ENCODE measurements at regions not wholly inside any gene's neighbourhood (a gene's known extent, or its start where the extent isn't known, plus 50 kb on each side); places are given as distances from the start of the nearest gene placed in this dataset.

DNA sequence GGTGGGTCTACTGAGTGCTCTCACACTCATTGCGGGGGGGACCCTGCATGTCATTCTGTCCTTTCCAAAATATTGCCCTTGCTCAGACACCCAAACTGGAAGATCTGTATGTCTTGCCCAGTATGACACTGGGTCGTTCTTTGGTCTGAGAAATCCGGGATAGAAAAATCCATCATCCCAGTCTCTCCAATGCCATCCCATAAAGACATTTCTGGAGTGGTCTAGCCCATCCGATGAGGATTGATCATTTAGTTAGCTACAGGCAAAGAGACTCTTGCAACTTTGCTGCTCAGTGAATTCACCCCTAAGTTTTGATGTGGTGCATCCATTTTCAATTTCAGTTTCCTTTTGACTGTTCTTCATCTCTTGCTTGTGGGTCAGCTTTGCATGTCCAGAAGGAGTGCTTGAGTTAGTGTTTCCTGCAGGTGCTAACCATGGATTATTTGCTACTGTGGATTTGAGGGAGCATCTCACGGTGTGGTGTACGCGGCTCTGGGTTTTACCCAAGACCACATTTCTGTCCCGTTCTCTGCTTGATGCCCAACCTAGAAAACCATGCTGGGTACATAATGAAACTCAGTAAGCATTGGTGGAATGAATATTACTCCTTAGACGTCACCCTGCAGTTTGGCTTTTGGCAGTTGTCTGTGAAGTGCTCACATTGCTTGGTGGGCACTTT, 247.0 kb upstream of the MKI67 start:
- Histone ChIP-seq H3K4me3 (ENCODE audit: low read depth in 1 of 3, low read length in 3 of 3) (no peak overlapping the region), H3K9me3 (ENCODE audit: control insufficient read depth in 4 of 4, low read length in 3 of 4) (no peaks in the 10 kb centered on the region), H3K27me3 (ENCODE audit: control insufficient read depth in 4 of 4, insufficient read depth in 4 of 4, low read length in 3 of 4) (no peaks in the 10 kb centered on the region), H3K4me1 (ENCODE audit: control insufficient read depth in 4 of 4, insufficient read depth in 4 of 4, low read length in 3 of 4) (peaks cover 0 to 32% (median 27%) of the 10 kb centered on the region in 4 donors), H3K27ac (ENCODE audit: low read depth in 1 of 2, low read length in 2 of 2) (no peak overlapping the region), H3K36me3 (ENCODE audit: control insufficient read depth in 4 of 4, insufficient read depth in 3 of 4, low read depth in 1 of 4, low read length in 3 of 4) (no peaks in the 10 kb centered on the region), H3K9ac (ENCODE audit: low read depth in 1 of 2, low read length in 2 of 2) (no peak overlapping the region)
- DNase-seq (ENCODE audit: low spot score), result peak; percentile 9
- WGBS, result 85% methylated on average over 9 of the region's 9 CpGs
- TF ChIP-seq, protein P1, sequence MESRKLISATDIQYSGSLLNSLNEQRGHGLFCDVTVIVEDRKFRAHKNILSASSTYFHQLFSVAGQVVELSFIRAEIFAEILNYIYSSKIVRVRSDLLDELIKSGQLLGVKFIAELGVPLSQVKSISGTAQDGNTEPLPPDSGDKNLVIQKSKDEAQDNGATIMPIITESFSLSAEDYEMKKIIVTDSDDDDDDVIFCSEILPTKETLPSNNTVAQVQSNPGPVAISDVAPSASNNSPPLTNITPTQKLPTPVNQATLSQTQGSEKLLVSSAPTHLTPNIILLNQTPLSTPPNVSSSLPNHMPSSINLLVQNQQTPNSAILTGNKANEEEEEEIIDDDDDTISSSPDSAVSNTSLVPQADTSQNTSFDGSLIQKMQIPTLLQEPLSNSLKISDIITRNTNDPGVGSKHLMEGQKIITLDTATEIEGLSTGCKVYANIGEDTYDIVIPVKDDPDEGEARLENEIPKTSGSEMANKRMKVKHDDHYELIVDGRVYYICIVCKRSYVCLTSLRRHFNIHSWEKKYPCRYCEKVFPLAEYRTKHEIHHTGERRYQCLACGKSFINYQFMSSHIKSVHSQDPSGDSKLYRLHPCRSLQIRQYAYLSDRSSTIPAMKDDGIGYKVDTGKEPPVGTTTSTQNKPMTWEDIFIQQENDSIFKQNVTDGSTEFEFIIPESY (IDR thresholded peaks at IDR 0.05), result no peak
- TF ChIP-seq HNF4G (IDR thresholded peaks at IDR 0.05) (no peak), YY1 (IDR thresholded peaks at IDR 0.05) (no peak), FOXA1 (IDR thresholded peaks at IDR 0.05) (no peak), SP1 (IDR thresholded peaks at IDR 0.05) (no peak), FOXA2 (IDR thresholded peaks at IDR 0.05) (no peak)

GRCh38 chr10:128373831-128374230, 247.6 kb upstream of the MKI67 start:
- no peaks in the 10 kb centered on the region for H3K36me3 ChIP-seq (ENCODE audit: control insufficient read depth in 4 of 4, insufficient read depth in 3 of 4, low read depth in 1 of 4, low read length in 3 of 4)
- H3K9me3 ChIP-seq (ENCODE audit: control insufficient read depth in 4 of 4, low read length in 3 of 4), result no peaks in the 10 kb centered on the region
- H3K9ac ChIP-seq (ENCODE audit: low read depth in 1 of 2, low read length in 2 of 2), result no peak overlapping the region
- TF ChIP-seq HNF4A (conservative IDR thresholded peaks at IDR 0.05) (no peak), SP1 (IDR thresholded peaks at IDR 0.05) (no peak), MAX (IDR thresholded peaks at IDR 0.05) (no peak)
- H3K27ac ChIP-seq (ENCODE audit: low read depth in 1 of 2, low read length in 2 of 2), result no peak overlapping the region
- no peaks in the 10 kb centered on the region for H3K27me3 ChIP-seq (ENCODE audit: control insufficient read depth in 4 of 4, insufficient read depth in 4 of 4, low read length in 3 of 4)
- no peak overlapping the region for H3K4me3 ChIP-seq (ENCODE audit: low read depth in 1 of 3, low read length in 3 of 3)
- peaks cover 0 to 35% (median 28%) of the 10 kb centered on the region in 4 donors for H3K4me1 ChIP-seq (ENCODE audit: control insufficient read depth in 4 of 4, insufficient read depth in 4 of 4, low read length in 3 of 4)
- WGBS, result 87% methylated on average over 7 of the region's 7 CpGs
- DNase-seq (ENCODE audit: low spot score), result peak; percentile 12

DNA sequence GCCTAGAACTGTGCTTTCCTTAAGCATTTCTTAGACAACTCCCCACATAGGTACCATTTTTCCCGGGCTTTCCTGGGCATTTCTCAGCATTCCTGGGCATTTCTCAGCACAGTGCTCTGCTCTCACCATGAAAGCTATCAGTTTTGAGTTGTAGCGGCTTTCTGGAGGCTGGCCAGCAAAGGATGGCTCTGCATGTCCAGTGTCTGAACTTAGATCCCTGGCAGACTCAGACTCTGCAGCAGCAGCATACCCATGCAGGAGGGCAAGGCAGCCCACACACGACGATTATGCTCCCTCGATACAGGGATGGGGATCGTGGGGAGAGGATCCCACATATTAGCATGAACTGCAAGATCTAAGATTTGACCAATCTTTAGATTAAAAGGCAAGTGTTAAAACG, 248.9 kb upstream of the MKI67 start:
- peak; percentile 40 for DNase-seq (ENCODE audit: low spot score)
- TF ChIP-seq, protein P1 (IDR thresholded peaks at IDR 0.05), result no peak
- no peak for TF ChIP-seq MAX (IDR thresholded peaks at IDR 0.05)
- TF ChIP-seq HNF4A (conservative IDR thresholded peaks at IDR 0.05), result peak in 1 of 2 donors; percentile 43
- no peak for TF ChIP-seq HNF4G (IDR thresholded peaks at IDR 0.05)
- TF ChIP-seq ATF3 (IDR thresholded peaks at IDR 0.05), result no peak
- no peak overlapping the region for H3K27ac ChIP-seq (ENCODE audit: low read depth in 1 of 2, low read length in 2 of 2)
- H3K4me3 ChIP-seq (ENCODE audit: low read depth in 1 of 3, low read length in 3 of 3), result no peak overlapping the region
- H3K9me3 ChIP-seq (ENCODE audit: control insufficient read depth in 4 of 4, low read length in 3 of 4), result no peaks in the 10 kb centered on the region
- H3K36me3 ChIP-seq (ENCODE audit: control insufficient read depth in 4 of 4, insufficient read depth in 3 of 4, low read depth in 1 of 4, low read length in 3 of 4), result no peaks in the 10 kb centered on the region
- 40% methylated on average over 7 of the region's 7 CpGs for WGBS
- H3K27me3 ChIP-seq (ENCODE audit: control insufficient read depth in 4 of 4, insufficient read depth in 4 of 4, low read length in 3 of 4), result no peaks in the 10 kb centered on the region
- H3K4me1 ChIP-seq (ENCODE audit: control insufficient read depth in 4 of 4, insufficient read depth in 4 of 4, low read length in 3 of 4), result peaks cover 0 to 35% (median 28%) of the 10 kb centered on the region in 4 donors
- no peak overlapping the region for H3K9ac ChIP-seq (ENCODE audit: low read depth in 1 of 2, low read length in 2 of 2)

Data from liver (tissue), 7 donors.